HUDEP-2 (cell line): ENCODE measurements at regions not wholly inside any gene's neighbourhood (a gene's known extent, or its start where the extent isn't known, plus 50 kb on each side); places are given as distances from the start of the nearest gene placed in this dataset.

Source experiments
- DNase-seq, 76 experiments: peaks; one replicate each; lab custom pipeline; 2025; ENCODE audit not compliant: unreplicated experiment in 76 of 76; lab: John Stamatoyannopoulos, UW

DNA sequence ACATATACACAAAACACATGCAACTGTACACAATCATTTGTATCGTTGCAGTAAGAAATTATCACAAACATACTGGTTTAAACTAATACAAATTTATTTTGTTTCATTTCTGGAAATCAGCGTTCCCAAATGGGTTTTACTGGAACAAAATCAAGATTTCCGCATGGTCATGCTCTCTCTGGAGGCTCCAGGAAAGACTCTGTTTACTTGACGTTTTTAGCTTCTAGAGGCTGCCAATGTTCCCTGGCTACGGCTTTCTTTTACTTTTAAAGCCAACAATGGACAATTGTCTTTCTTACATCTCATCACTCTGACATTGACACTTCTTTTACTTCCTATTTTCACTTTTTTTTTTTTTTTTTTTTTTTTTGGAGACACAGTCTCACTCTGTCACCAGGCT, 793.1 kb downstream of the CDH9 start:
- DNase-seq: no peak

DNA sequence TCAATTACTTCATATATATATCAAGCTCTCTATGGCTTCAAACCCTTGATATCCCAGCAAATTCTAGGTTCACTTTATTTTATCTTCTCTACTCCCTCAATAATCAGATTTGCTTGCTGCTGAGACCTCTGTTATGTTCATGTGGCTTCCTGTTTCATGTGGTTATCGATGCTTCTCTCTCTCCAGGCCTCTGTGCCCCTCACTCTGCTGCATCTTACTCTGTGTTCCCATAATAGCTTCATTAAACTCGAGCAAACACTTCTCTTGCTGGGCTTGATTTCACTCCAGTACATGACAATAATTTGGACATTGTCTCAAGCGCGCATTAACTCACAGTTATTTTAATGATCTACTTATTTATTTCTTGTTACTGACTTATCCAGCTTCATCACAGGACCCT, 798.8 kb downstream of the CDH9 start:
- no peak for DNase-seq

DNA sequence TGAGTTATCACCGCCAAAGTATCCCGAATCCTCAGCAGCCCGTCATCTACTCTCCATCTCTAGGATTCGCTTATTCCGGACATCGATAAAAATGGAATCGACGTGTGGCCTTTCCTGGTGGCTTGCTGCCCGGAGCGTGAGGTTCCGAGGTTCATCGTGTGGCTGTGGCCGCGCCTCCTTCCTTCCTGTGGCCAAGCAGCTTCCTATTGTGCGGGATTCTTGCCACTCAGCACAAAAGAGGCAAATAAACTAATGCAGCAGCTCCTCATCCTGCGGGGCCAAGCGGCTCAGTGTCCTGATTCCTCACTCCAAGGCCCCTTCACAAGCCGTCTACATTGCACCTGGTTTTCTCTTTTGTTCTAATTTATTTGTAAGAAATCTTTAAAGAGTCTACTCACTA, 800.9 kb downstream of the CDH9 start:
- DNase-seq: no peak

GRCh38 chr5:26236936-26237335, 801.5 kb downstream of the CDH9 start:
- no peak for DNase-seq

DNA sequence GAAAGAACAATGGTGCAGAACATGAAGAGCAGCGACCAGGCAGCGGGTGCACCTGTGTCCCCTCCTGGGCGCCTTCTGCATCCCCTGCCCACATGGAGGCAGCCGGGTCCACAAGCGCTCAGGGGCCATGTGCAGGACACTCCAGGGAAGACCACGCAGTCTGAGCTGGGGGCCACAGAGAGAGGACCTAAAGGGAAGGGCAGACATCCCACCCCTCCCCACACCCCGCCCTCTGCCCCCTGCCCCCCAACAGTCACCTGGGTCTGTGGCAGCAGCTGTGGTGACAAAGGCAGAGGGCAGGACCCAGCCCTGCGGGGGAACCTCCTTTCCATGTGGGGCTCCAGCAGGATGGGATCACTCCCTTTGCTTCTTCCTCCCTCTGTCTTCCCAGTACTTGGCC, 805.7 kb downstream of the CDH9 start:
- DNase-seq: no peak

DNA sequence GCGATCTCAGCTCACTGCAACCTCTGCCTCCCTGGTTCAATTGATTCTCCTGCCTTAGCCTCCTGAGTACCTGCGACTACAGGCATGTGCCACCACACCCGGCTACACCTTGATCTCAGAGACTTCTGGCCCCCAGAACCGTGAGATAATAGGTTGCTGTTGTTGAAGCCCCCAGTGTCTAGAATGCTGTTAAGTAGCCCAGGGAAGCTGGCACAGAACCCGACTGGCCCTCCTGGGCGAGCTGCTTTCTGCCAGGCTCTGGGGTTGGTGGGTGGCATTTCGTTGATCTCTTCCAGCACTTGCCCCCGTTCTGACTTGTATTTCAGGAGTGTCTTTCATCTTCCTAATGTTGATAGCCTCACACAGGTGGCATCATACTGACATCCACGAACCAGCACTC, 807.1 kb downstream of the CDH9 start:
- DNase-seq: no peak

GRCh38 chr5:26229848-26230247, 808.5 kb downstream of the CDH9 start:
- no peak for DNase-seq

- no peak for DNase-seq
Observed at GRCh38 chr5:26227245-26227644, 811.1 kb downstream of the CDH9 start.

DNA sequence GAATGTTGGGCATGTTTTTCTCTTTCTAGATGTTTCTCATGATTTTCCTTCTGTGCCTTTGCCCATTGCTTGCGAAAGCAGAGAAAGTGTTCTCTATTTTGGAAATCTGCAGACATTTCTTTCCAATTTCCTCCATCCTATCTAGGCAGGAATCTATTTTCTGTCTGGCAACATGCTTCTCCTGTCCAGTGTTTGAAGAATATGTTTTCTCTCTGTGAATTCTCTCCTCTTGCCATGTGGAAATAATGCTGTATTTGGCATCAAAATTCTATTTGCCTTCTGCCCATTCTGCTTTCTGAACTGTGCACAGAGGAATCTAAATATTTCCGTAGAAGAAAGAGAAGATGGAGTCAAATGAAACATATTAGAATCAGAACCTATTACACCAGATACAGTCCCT, 833.3 kb downstream of the CDH9 start:
- no peak for DNase-seq

DNA sequence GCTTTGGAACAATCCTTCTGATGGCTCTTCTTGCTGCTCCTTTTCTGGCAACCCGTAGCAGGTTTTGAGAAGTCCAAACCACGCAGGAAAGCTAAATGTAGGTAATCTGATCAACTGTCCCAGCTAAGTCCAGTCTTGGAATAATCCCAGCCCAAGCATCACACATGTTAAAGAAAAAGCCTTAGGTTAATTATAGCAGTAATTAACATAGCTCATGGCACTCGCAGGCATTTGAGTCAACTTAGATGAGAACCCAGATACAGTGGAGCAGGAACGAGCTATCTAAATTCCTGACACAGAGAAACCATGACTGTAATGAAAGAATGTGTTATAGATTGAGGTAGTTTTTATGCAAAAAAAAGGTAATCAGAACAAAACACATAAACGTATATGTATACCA, 844.8 kb downstream of the CDH9 start:
- DNase-seq: no peak

DNA sequence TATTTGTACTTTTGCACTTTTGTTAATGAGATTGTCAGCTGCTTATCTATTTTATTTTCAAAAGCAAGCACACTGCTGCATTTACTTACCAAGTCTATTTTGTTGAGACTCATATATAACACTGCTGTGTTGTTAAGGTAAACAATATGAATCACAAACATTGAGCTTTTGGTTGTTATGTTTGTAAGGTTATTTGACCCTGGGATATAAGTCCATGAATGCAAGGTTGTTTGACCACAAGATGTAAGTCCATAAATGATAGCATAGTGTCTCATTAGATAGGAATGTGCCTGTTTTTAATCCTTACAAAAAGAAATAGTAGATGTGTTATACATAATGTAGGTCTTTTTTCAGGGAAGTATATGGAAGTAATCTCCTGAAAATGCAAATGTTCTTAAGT, 845.9 kb downstream of the CDH9 start:
- no peak for DNase-seq

DNA sequence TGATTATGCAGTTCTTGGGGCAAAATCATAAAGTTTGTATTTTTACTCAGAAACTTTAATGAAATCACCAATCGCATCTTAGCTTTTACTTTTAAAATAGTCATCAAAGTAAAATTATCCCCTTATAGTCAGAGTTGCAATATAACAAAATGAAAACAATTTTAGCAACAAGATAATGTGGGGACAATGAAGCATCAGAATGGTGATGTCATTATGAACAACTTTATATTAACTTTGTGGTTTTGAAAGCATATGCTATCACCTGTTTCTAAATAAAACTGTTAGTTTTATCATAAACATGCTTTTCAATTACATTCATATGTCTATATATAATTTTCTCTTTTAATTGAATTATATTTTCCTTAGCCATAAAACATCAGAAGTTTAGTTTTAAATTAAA, 856.8 kb downstream of the CDH9 start:
- DNase-seq: no peak

DNA sequence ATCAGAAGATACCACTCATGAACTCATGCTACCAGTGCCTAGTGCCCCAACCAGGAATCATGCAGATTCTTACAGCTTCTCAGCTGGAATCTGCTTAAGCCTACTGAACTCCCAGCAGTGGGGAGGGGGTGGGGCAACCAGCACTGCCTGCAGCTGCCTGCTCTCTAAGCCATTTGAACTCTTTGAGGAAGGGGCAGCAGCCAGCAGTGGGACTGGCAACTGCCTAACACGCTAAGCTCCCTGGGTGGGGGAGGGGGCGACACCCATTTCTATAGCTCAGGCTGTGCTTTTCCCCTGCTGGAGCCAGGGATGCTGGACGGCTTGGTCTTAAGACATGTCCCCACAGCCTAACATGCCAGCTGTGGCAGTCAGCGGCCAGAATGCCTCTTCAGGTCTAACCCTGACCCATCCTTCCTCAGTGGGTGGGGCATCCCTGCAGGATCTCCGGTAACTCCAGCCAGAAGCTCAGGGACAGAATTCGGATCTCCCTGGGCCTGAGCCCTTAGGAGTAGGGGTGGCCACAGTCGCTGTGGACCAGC, 889.7 kb downstream of the CDH9 start:
- DNase-seq: no peak

DNA sequence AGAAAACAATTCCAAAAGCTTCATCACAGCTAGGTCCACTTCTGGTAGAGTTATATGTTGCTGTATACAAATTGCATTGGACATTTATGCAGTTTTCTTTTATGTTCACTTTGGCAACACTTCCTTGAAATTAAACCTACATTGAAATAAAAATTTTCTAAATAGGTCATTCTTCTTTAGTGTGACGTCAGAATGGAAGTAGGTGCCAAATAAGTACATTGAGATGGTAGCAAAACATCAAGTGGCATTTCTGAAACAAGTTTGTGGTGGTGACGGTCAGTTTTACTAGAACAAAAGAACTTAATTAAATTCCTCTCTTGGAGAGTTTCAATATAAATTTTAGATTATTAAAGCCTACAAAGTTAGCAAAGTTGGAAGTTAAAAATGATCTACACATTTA, 895.1 kb downstream of the CDH9 start:
- DNase-seq: no peak

DNA sequence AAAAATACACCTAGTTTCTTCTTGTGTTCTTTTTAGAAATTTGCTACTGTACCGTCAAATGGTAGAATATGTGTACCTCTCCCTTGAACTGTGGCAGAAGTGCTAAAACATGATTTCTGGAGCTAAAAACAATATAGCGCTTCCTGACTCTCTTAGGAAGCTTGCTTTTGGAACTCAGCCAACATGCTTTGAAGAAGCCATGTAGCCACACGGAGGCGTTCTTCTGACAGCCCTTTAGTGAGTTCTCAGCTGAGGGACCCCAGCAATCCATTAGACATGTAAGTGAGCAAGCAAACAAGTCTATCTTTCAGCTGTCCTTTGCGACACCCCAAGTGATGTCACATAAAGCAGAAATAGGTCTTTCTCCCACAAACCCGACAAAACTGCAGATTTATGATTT, 917.0 kb downstream of the CDH9 start:
- DNase-seq: no peak

GRCh38 chr5:26104175-26104574, 934.2 kb downstream of the CDH9 start:
- no peak for DNase-seq

- no peak for DNase-seq
Observed at GRCh38 chr5:26060212-26060611, 978.2 kb downstream of the CDH9 start.

DNA sequence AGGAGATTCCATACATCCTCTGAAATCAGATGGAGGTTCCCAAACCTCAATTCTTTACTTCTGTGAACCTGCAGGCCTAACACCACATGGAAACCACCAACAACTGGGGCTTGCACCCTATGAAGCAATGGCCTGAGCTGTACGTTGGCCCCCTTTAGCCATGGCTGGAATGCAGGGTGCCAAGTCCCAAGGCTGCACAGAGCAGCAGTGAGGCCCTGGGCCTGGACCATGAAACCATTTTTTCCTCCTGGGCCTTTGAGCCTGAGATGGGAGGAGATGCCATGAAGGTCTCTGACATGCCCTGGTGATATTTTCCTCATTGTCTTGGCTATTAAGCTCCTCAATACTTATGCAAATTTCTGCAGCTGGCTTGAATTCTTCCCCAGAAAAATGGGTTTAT, 983.8 kb downstream of the CDH9 start:
- DNase-seq: no peak

- DNase-seq: no peak
Observed at GRCh38 chr5:26034813-26035212, 1003.6 kb downstream of the CDH9 start.

DNA sequence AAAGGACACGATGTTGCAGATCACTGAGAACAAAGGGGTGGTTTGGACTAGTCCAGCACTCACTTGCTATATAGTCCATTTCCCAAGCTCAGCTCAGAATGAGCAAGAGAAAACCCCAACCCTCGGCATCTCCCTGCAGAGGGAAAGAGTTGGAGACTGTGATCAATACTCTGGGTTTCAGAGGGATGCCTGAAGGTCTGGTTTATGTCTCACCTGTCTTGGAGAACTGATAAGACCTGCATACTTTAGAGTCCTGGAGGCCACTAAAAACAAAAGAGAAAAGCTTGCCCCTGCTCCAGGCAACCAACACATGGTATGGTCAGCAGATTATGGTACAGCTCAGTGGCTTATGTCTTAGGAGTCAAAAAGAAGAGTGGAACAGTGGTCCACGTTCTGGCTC, 1006.9 kb downstream of the CDH9 start:
- no peak for DNase-seq

DNA sequence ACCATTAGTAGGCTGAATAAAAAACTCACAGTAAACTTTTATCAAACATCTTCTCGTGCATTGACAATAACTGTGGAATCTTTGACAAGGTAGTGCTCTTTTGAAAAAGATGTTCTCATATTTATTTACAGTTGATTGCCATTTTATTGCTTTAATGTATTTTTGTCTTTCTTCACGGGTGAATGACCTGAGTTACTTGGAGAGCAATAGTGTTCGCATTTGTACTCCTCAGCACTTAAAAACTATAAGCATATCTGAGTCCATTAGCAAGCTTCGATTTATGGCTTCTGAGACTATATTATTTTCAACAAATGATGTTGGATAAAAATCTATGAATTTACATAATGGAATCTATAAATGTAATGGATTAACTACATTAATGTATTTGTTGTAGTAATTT, 1012.3 kb downstream of the CDH9 start:
- no peak for DNase-seq

DNA sequence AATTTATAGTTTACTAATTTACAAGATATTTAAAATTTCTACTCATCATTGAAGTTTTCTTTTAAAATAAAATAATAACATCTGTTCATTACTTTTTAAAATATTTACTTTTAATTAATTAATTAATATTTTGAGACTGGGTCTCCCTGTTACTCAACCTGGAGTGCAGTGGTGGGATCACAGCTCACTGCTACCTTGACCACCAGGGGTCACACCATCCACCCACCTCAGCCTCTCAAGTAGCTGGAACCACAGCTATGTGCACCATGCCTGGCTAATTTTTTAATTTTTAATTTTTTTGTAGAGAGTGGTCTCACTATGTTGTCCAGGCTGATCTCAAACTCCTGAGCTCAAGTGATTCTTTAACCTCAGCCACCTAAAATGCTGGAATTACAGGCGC, 1013.6 kb downstream of the CDH9 start:
- no peak for DNase-seq

DNA sequence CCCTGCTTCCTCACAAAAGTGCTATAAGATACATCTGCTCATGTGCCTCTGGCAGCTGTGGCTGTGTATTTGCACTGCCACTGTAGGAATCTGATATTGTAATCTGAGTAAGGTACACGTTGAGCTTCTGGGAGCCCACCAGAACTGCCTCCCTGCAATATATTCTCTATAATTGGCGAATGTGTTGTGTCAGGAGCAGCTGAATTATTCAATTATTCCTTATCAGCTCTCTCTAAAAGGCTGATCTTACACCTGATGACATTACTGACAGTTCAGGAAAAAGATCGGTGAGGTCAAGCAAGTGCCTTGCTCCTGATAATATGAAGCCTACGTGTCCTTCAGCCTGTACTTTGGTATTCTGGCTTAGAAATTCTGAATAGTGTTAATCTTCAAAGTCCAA, 1015.0 kb downstream of the CDH9 start:
- DNase-seq: no peak

GRCh38 chr5:26014206-26014605, 1024.2 kb downstream of the CDH9 start:
- DNase-seq: no peak
